Transverse colon (tissue), 4 donors: ENCODE measurements at regions not wholly inside any gene's neighbourhood (a gene's known extent, or its start where the extent isn't known, plus 50 kb on each side); places are given as distances from the start of the nearest gene placed in this dataset.
A peak's percentile ranks its signal among the peaks of the same experiment; 100 is the strongest.

Experiments
- DNase-seq: peaks from one replicate; pipeline ENCODE4 v3.0.0-alpha.2; 2019
- H3K27ac ChIP-seq, 4 donors: fragments of 200-600 bp; sonication (generic); 2 replicates each; pipeline ENCODE4 v1.5.1; 2016 to 2018; ENCODE audit warnings: inconsistent platforms in 4 of 4
- H3K27me3 ChIP-seq: fragments of 200-600 bp; sonication (generic); 2 replicates; pipeline ENCODE4 v1.5.1; 2017; ENCODE audit warnings: inconsistent platforms
- H3K36me3 ChIP-seq, 4 donors: fragments of 200-600 bp; sonication (generic); 2 replicates each; pipeline ENCODE4 v1.5.1; 2017 to 2019; ENCODE audit warnings: inconsistent platforms in 4 of 4
- H3K4me1 ChIP-seq, 4 donors: fragments of 200-600 bp; sonication (generic); 2 replicates each; pipeline ENCODE4 v1.5.1; 2017 to 2020; ENCODE audit warnings: inconsistent platforms in 4 of 4
- H3K4me3 ChIP-seq, 4 donors: fragments of 200-600 bp; sonication (generic); 1 replicate in 1 of 4; 2 replicates in 3 of 4; pipeline versions ENCODE4 v1.5.1 to v1.6.1; 2017 to 2019; ENCODE audit warnings: inconsistent platforms in 4 of 4
- H3K9me3 ChIP-seq, 2 donors: fragments of 200-600 bp; sonication (generic); 2 replicates each; pipeline ENCODE4 v1.5.1; 2017 to 2019; ENCODE audit warnings: inconsistent platforms in 2 of 2
- CTCF ChIP-seq, 5 experiments: fragments of 200-600 bp in 3 of 5; fragments of 450-650 bp in 2 of 5; sonication (generic) in 3 of 5; IDR thresholded peaks; 1 replicate in 2 of 5; 2 replicates in 3 of 5; pipeline ENCODE4 v1.5.1; 2016 to 2017; ENCODE audit warnings: antibody characterized with exemption in 5 of 5, inconsistent platforms in 3 of 5, mild to moderate bottlenecking in 2 of 5, moderate library complexity in 1 of 5
- EP300 ChIP-seq: sonication (generic); formaldehyde crosslinking; IDR thresholded peaks from one replicate; pipeline ENCODE4 v1.6.1; 2017; ENCODE audit warnings: antibody characterized with exemption, low read depth
- POLR2A ChIP-seq: fragments of 450-650 bp; IDR thresholded peaks from one replicate; pipeline ENCODE4 v1.6.1; 2016; ENCODE audit warnings: antibody characterized with exemption, mild to moderate bottlenecking, moderate library complexity
- POLR2AphosphoS5 ChIP-seq, 3 donors: sonication (generic); formaldehyde crosslinking; IDR thresholded peaks; one replicate each; pipeline ENCODE4 v1.6.1; 2016; ENCODE audit warnings: antibody characterized with exemption in 3 of 3
- WGBS, 2 donors: methylation state at CpG; one replicate each; pipeline ENCODE4 v1.1.5; 2018; ENCODE audit warnings: low coverage in 1 of 2; 5-methylcytosine and 5-hydroxymethylcytosine counted together
- in situ Hi-C, 4 donors: fragments of 200-750 bp; cut with MboI; loops; one replicate each; pipeline versions ENCODE4 v1.15.0 to v1.15.1; 2017; ENCODE audit warnings: low sequenced_read_pairs in 3 of 4, low pct_ligation_motif_present in 1 of 4, low pct_unique_long_range_greater_than_20kb in 1 of 4
- intact Hi-C: fragments of 100-400 bp; cut with DNase I; formaldehyde crosslinking; loops from one replicate; pipeline ENCODE4 v1.15.1; 2023; ENCODE audit warnings: low total_unique reads

GRCh38 chr20:21623074-21623780 is 82.2 kb upstream of the PAX1 start:
- Histone ChIP-seq H3K9me3 (no peaks in the 10 kb centered on the region), H3K27ac (no peak overlapping the region), H3K27me3 (peaks cover 6% of the 10 kb centered on the region), H3K4me3 (no peak overlapping the region), H3K36me3 (no peaks in the 10 kb centered on the region), H3K4me1 (no peaks in the 10 kb centered on the region)
- in situ Hi-C loops (no loop called here), intact Hi-C loops (no loop called here)
- 53 to 63% methylated on average over 2 of the region's 2 CpGs for WGBS, 2 donors
- no peak for DNase-seq
- TF ChIP-seq POLR2A (no peak), CTCF (IDR thresholded peaks at IDR 0.05) (no peak), EP300 (no peak), POLR2AphosphoS5 (IDR thresholded peaks at IDR 0.05) (no peak)

GRCh38 chr20:21622097-21622857 is 83.2 kb upstream of the PAX1 start:
- DNase-seq: no peak
- Histone ChIP-seq H3K36me3 (no peaks in the 10 kb centered on the region), H3K4me1 (no peaks in the 10 kb centered on the region), H3K27ac (no peak overlapping the region), H3K9me3 (no peaks in the 10 kb centered on the region), H3K4me3 (no peak overlapping the region), H3K27me3 (peaks cover 6% of the 10 kb centered on the region)
- WGBS, 2 donors: 61 to 83% methylated on average over 1 to 3 of the region's 3 CpGs
- in situ Hi-C loops: no loop called here
- intact Hi-C loops: no loop called here
- no peak for TF ChIP-seq POLR2A
- no peak for TF ChIP-seq CTCF (IDR thresholded peaks at IDR 0.05)
- TF ChIP-seq EP300: no peak
- TF ChIP-seq POLR2AphosphoS5 (IDR thresholded peaks at IDR 0.05): no peak

GRCh38 chr20:21618759-21619416 is 86.6 kb upstream of the PAX1 start:
- Histone ChIP-seq H3K36me3 (no peaks in the 10 kb centered on the region), H3K4me1 (no peaks in the 10 kb centered on the region)
- TF ChIP-seq CTCF (IDR thresholded peaks at IDR 0.05): no peak
- TF ChIP-seq POLR2A: no peak
- no peak for TF ChIP-seq EP300
- no peak for TF ChIP-seq POLR2AphosphoS5 (IDR thresholded peaks at IDR 0.05)

GRCh38 chr20:21615617-21616080 is 89.8 kb upstream of the PAX1 start:
- 40% methylated on average over 10 of the region's 10 CpGs; no CpG with 5 or more reads in 1 of the 2 donors for WGBS, 2 donors
- Histone ChIP-seq H3K4me3 (no peak overlapping the region), H3K27me3 (peaks cover 17% of the 10 kb centered on the region), H3K27ac (no peak overlapping the region), H3K4me1 (no peaks in the 10 kb centered on the region), H3K9me3 (no peaks in the 10 kb centered on the region), H3K36me3 (no peaks in the 10 kb centered on the region)
- in situ Hi-C loops: no loop called here
- TF ChIP-seq POLR2A (no peak), CTCF (IDR thresholded peaks at IDR 0.05) (peak; percentile 31 to 63 (median 50))
- peak; percentile 39 for DNase-seq
- intact Hi-C loops: no loop called here

More at GRCh38 chr20:21618759-21619416, 86.6 kb upstream of the PAX1 start:
- Histone ChIP-seq H3K9me3 (no peaks in the 10 kb centered on the region), H3K27ac (no peak overlapping the region), H3K27me3 (peaks cover 17% of the 10 kb centered on the region), H3K4me3 (no peak overlapping the region)
- in situ Hi-C loops: no loop called here
- WGBS, 2 donors: 59 to 64% methylated on average over 7 of the region's 7 CpGs
- no peak for DNase-seq
- intact Hi-C loops: no loop called here
